ENCODE measurements at regions not wholly inside any gene's neighbourhood (a gene's known extent, or its start where the extent isn't known, plus 50 kb on each side); places are given as distances from the start of the nearest gene placed in this dataset.

GRCh38 chr3:3734881-3735280 is 64.3 kb upstream of the LRRN1 start:
- TF ChIP-seq ZNF274 (IDR thresholded peaks at IDR 0.05; ENCODE audit: low read depth, low read length) (no peak), SUZ12 (IDR thresholded peaks at IDR 0.05; ENCODE audit: extremely low read depth, insufficient read depth, insufficient read length) (no peak), YY1 (IDR thresholded peaks at IDR 0.05; ENCODE audit: insufficient read depth, insufficient read length) (no peak)
- no peak overlapping the region for H3K9ac ChIP-seq (ENCODE audit: insufficient read length, low read depth)

GRCh38 chr3:3729261-3729660 is 70.0 kb upstream of the LRRN1 start:
- Histone ChIP-seq H3K36me3 (ENCODE audit: insufficient read depth, insufficient read length, low read length) (no peaks in the 10 kb centered on the region), H3K27me3 (ENCODE audit: insufficient read depth, insufficient read length) (no peaks in the 10 kb centered on the region), H3K9me3 (ENCODE audit: insufficient read depth, low read length) (no peaks in the 10 kb centered on the region), H3K9ac (ENCODE audit: insufficient read length, low read depth) (no peak overlapping the region), H3K4me1 (ENCODE audit: insufficient read depth, insufficient read length) (no peaks in the 10 kb centered on the region), H3K4me3 (ENCODE audit: insufficient read length, low read depth) (no peak overlapping the region)
- DNase-seq (ENCODE audit: low read depth, low spot score), result no peak
- TF ChIP-seq YY1 (IDR thresholded peaks at IDR 0.05; ENCODE audit: insufficient read depth, insufficient read length) (no peak), SUZ12 (IDR thresholded peaks at IDR 0.05; ENCODE audit: extremely low read depth, insufficient read depth, insufficient read length) (no peak), ZNF274 (IDR thresholded peaks at IDR 0.05; ENCODE audit: low read depth, low read length) (no peak)

More at GRCh38 chr3:3734881-3735280, 64.3 kb upstream of the LRRN1 start:
- no peaks in the 10 kb centered on the region for H3K27me3 ChIP-seq (ENCODE audit: insufficient read depth, insufficient read length)
- no peaks in the 10 kb centered on the region for H3K9me3 ChIP-seq (ENCODE audit: insufficient read depth, low read length)
- DNase-seq (ENCODE audit: low read depth, low spot score), result no peak
- no peaks in the 10 kb centered on the region for H3K4me1 ChIP-seq (ENCODE audit: insufficient read depth, insufficient read length)
- H3K36me3 ChIP-seq (ENCODE audit: insufficient read depth, insufficient read length, low read length), result no peaks in the 10 kb centered on the region
- H3K4me3 ChIP-seq (ENCODE audit: insufficient read length, low read depth), result no peak overlapping the region

GRCh38 chr3:3726549-3726948 is 72.7 kb upstream of the LRRN1 start:
- Histone ChIP-seq H3K36me3 (ENCODE audit: insufficient read depth, insufficient read length, low read length) (no peaks in the 10 kb centered on the region), H3K9me3 (ENCODE audit: insufficient read depth, low read length) (no peaks in the 10 kb centered on the region), H3K9ac (ENCODE audit: insufficient read length, low read depth) (no peak overlapping the region), H3K4me1 (ENCODE audit: insufficient read depth, insufficient read length) (no peaks in the 10 kb centered on the region), H3K27me3 (ENCODE audit: insufficient read depth, insufficient read length) (no peaks in the 10 kb centered on the region), H3K4me3 (ENCODE audit: insufficient read length, low read depth) (no peak overlapping the region)
- no peak for DNase-seq (ENCODE audit: low read depth, low spot score)
- no peak for TF ChIP-seq YY1 (IDR thresholded peaks at IDR 0.05; ENCODE audit: insufficient read depth, insufficient read length)
- TF ChIP-seq SUZ12 (IDR thresholded peaks at IDR 0.05; ENCODE audit: extremely low read depth, insufficient read depth, insufficient read length), result no peak
- no peak for TF ChIP-seq ZNF274 (IDR thresholded peaks at IDR 0.05; ENCODE audit: low read depth, low read length)

DNA sequence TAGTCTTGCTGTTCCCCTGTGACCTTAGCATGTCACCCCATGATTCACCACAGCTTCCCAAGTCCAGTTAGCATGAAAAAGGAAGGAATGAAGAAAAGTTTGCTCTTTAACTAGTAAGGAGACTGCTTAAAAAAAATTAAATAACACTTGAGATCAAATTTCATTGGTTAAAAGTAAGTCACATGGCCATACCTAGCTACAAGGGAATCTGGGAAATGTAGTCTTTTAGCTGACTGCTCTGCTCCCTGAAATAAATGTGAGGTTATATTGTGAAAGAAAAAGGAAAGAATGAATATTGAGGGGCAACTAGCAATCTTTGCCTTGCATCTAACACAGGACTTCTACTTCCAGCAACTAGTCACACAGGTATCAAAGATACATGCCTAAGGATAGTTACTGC is 84.7 kb upstream of the LRRN1 start:
- H3K4me3 ChIP-seq (ENCODE audit: insufficient read length, low read depth), result no peak overlapping the region
- DNase-seq (ENCODE audit: low read depth, low spot score), result no peak
- peaks cover 23% of the 10 kb centered on the region for H3K9me3 ChIP-seq (ENCODE audit: insufficient read depth, low read length)
- no peaks in the 10 kb centered on the region for H3K27me3 ChIP-seq (ENCODE audit: insufficient read depth, insufficient read length)
- no peaks in the 10 kb centered on the region for H3K36me3 ChIP-seq (ENCODE audit: insufficient read depth, insufficient read length, low read length)
- no peaks in the 10 kb centered on the region for H3K4me1 ChIP-seq (ENCODE audit: insufficient read depth, insufficient read length)
- no peak overlapping the region for H3K9ac ChIP-seq (ENCODE audit: insufficient read length, low read depth)
- no peak for TF ChIP-seq SUZ12 (IDR thresholded peaks at IDR 0.05; ENCODE audit: extremely low read depth, insufficient read depth, insufficient read length)
- TF ChIP-seq ZNF274 (IDR thresholded peaks at IDR 0.05; ENCODE audit: low read depth, low read length), result no peak

DNA sequence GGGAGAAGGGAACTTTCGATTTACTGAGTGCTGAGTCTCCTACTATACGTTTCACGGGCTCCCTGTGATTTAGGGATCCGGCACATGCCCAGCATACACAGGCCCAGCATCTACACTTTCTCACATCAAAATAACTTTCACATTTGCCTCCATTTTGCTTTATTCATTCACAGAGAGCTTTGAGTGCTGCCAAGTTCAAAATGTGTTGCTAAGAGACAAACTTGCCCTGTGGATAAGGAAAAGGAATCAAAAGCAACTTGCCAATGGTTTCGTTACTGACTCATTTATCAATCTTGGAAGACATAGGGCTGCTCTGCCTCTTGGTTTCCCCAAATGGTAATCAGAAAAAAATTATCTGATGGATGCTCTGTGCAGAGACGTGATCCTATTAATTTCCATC is 86.3 kb upstream of the LRRN1 start:
- TF ChIP-seq SUZ12 (IDR thresholded peaks at IDR 0.05; ENCODE audit: extremely low read depth, insufficient read depth, insufficient read length), result no peak
- Histone ChIP-seq H3K36me3 (ENCODE audit: insufficient read depth, insufficient read length, low read length) (no peaks in the 10 kb centered on the region), H3K4me3 (ENCODE audit: insufficient read length, low read depth) (no peak overlapping the region), H3K9me3 (ENCODE audit: insufficient read depth, low read length) (peaks cover 12% of the 10 kb centered on the region), H3K27me3 (ENCODE audit: insufficient read depth, insufficient read length) (no peaks in the 10 kb centered on the region), H3K4me1 (ENCODE audit: insufficient read depth, insufficient read length) (no peaks in the 10 kb centered on the region), H3K9ac (ENCODE audit: insufficient read length, low read depth) (no peak overlapping the region)
- no peak for DNase-seq (ENCODE audit: low read depth, low spot score)

DNA sequence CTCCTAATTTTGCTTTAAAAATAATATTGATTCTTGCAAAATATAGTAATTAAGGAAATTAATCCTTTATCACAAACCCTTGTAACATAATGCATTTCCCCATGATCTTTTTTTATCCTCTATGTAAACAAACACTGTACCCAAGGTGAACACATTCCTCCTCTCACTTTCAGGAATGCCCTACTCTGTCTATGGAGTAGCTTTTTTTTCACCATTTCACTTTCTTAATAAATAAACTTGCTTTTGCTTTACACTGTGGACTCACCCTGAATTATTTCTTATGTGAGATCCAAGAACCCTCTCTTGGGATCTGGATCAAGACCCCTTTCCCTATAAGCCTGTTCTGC is 90.5 kb upstream of the LRRN1 start:
- H3K4me3 ChIP-seq (ENCODE audit: insufficient read length, low read depth), result no peak overlapping the region
- no peaks in the 10 kb centered on the region for H3K36me3 ChIP-seq (ENCODE audit: insufficient read depth, insufficient read length, low read length)
- no peaks in the 10 kb centered on the region for H3K27me3 ChIP-seq (ENCODE audit: insufficient read depth, insufficient read length)
- no peaks in the 10 kb centered on the region for H3K4me1 ChIP-seq (ENCODE audit: insufficient read depth, insufficient read length)
- peaks cover 12% of the 10 kb centered on the region for H3K9me3 ChIP-seq (ENCODE audit: insufficient read depth, low read length)
- TF ChIP-seq ZNF274 (IDR thresholded peaks at IDR 0.05; ENCODE audit: low read depth, low read length), result no peak
- no peak for TF ChIP-seq YY1 (IDR thresholded peaks at IDR 0.05; ENCODE audit: insufficient read depth, insufficient read length)
- no peak for TF ChIP-seq SUZ12 (IDR thresholded peaks at IDR 0.05; ENCODE audit: extremely low read depth, insufficient read depth, insufficient read length)
- H3K9ac ChIP-seq (ENCODE audit: insufficient read length, low read depth), result no peak overlapping the region
- no peak for DNase-seq (ENCODE audit: low read depth, low spot score)

DNA sequence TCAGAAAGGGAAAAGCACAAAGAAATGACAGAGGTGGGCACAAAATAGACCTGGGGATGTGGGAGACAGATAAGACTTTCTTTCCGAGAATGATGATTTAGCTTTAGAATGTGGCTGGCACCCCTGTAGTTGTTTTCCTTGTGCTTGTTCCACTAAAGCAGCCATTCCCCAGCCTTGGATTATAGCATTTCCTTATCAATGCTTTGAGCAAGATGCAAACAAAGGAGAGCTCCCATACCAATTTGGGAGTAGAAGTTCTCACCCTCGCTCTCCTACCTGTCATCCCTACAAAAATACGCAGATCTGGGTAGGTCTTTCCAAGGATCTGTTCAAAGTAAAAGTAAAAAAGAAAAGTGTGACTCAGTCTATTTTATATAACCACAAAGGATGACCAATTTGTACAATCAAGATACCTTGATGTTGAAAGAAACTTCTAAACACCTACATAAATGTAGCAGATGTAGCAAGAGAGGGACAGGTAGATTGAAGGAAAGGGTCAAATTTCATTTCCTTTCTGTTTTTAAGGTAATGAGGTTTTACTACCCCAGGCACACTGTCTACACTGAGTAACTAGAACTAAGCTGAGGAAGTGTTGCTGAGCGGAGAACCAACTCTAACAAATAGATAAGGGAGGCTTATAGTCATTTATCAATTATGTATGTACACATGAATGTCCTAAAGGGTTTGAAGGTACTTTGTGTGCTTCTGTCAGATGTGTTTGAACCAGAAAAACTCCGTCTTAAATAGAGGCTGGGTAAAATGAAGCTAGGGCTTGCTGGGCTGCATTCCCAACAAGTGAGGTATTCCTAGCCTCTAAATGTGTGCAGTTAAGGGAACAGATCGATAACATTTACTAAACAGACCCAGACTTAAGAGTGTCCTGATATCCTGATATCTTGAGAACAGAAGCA is 91.1 kb upstream of the LRRN1 start:
- Histone ChIP-seq H3K27me3 (ENCODE audit: insufficient read depth, insufficient read length) (no peaks in the 10 kb centered on the region), H3K4me3 (ENCODE audit: insufficient read length, low read depth) (no peak overlapping the region), H3K4me1 (ENCODE audit: insufficient read depth, insufficient read length) (no peaks in the 10 kb centered on the region), H3K9me3 (ENCODE audit: insufficient read depth, low read length) (peaks cover 12% of the 10 kb centered on the region), H3K36me3 (ENCODE audit: insufficient read depth, insufficient read length, low read length) (no peaks in the 10 kb centered on the region), H3K9ac (ENCODE audit: insufficient read length, low read depth) (no peak overlapping the region)
- DNase-seq (ENCODE audit: low read depth, low spot score), result peak; percentile 57
- TF ChIP-seq ZNF274 (IDR thresholded peaks at IDR 0.05; ENCODE audit: low read depth, low read length) (no peak), SUZ12 (IDR thresholded peaks at IDR 0.05; ENCODE audit: extremely low read depth, insufficient read depth, insufficient read length) (no peak), YY1 (IDR thresholded peaks at IDR 0.05; ENCODE audit: insufficient read depth, insufficient read length) (no peak)
